H7 (cell line): ENCODE measurements at regions not wholly inside any gene's neighbourhood (a gene's known extent, or its start where the extent isn't known, plus 50 kb on each side); places are given as distances from the start of the nearest gene placed in this dataset.
"Not testable (repeated sequence)": the region's sequence is repeated elsewhere in the genome, so short reads cannot be mapped to it uniquely, and the experiment has no call there.

Experiments used
- DNase-seq: peaks from one replicate; pipeline ENCODE4 v3.0.0; 2012
- H3K27me3 ChIP-seq: 2 replicates; pipeline ENCODE4 v1.6.0; 2011; ENCODE audit warnings: mild to moderate bottlenecking, low read length; ENCODE audit not compliant: control insufficient read depth, insufficient read depth
- H3K36me3 ChIP-seq: replicated peaks from 2 replicates; pipeline ENCODE4 v1.5.1; 2011; ENCODE audit warnings: low read length; ENCODE audit not compliant: control insufficient read depth, insufficient read depth
- H3K4me3 ChIP-seq: 2 replicates; pipeline ENCODE4 v1.5.1; 2011; ENCODE audit warnings: low read depth, mild to moderate bottlenecking, control low read depth, low read length, moderate library complexity; ENCODE audit not compliant: insufficient read depth

DNA sequence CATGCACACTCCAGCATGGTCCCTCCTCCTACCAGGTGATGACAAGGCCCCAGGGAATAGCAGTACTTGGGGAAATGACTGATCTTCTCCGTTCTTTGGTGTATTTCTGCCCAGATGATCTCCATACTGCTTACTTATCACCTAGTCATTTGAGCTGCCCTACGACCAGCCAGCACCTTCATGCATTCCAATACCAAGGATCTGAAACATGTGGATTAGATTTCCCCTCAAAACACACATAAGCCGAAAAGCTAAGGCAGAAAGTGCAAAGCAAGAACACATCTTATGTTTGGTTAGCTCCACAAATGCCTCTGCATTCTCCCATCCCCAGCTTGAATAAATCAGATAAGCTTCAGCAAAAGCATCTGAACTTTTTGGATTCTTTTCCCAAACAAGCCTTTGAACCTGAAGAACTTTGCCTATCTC lies 64.8 kb upstream of the BCL6 start:
- Histone ChIP-seq H3K36me3 (no peaks in the 10 kb centered on the region), H3K27me3 (no peaks in the 10 kb centered on the region), H3K4me3 (no peak overlapping the region)
- DNase-seq = no peak

GRCh38 chr3:187811585-187812250 lies 66.5 kb upstream of the BCL6 start:
- DNase-seq = no peak
- Histone ChIP-seq H3K4me3 (no peak overlapping the region), H3K36me3 (no peaks in the 10 kb centered on the region), H3K27me3 (no peaks in the 10 kb centered on the region)

DNA sequence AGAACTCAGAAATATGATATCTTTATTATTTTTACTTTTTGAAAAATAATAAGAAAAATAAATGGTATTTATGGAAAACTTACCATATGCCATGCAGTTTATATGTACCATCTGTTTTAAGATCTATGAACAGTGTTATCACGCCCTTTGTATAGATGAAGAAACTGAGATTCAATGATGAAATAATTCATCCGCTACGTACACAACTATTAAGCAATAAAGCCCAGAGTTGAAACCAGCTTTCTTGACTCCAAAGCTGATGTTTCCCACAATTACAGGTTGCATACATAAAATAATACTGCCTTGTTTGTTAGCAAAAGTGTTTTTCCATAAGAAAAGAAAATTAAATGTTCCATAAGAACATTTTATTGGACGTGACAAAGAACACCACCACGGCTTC lies 67.2 kb upstream of the BCL6 start:
- Histone ChIP-seq H3K36me3 (no peaks in the 10 kb centered on the region), H3K27me3 (no peaks in the 10 kb centered on the region), H3K4me3 (no peak overlapping the region)
- no peak for DNase-seq

DNA sequence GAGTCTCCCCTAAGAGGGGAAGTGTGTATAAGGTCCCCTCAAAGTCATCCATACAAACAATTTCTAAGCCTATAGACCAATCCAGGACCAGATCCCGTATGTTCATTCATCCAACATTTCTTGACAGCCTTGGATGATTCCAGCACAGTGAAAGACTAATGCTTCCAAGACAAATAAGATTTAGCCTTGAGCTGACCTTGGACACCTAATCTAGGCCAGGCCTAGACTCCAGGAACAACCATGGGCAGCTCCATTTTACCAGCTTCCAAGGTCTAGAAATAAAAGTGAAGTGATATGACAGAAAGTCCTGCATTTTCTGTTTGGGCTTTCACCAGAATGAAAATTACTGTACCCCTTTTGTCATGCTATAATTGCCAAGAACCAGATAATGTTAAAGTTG lies 67.9 kb upstream of the BCL6 start:
- no peak for DNase-seq
- H3K4me3 ChIP-seq = no peak overlapping the region
- H3K27me3 ChIP-seq = no peaks in the 10 kb centered on the region
- H3K36me3 ChIP-seq = no peaks in the 10 kb centered on the region

- H3K27me3 ChIP-seq, H3K4me3 ChIP-seq, H3K36me3 ChIP-seq, DNase-seq: not testable (repeated sequence)
Measured at GRCh38 chr3:187817766-187818165, 72.5 kb upstream of the BCL6 start.

DNA sequence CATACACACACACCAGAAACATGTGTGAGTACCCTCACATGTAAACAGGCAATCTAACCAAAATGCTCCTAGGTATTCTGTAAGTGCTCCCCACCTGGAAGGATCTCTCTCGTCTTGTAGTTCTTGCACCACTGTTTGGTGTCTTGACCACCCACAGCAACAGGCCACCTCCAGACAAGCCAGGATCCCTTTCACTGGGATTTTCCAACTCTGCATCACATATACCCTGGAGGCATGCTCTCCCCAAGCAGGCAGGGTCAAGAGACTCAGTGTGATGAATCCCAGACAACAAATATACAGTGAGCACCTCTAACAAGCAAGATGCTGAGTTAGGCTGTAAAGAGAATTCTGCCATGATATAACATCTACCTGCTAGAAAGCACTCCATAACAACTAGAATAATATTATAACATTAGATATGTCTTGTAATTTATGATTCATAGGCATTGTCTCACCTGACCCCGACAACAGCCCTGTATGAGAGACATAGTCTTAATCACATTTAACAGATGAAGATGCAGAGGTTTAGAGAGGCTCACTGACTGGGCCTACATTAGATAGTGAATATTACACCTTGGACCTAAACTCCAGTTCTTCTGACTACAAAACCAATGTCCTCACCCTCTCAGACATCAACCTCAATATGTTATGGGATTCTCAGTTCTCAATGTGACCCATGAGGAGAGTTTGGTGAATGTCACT lies 76.5 kb upstream of the BCL6 start:
- no peak for DNase-seq
- Histone ChIP-seq H3K36me3 (no peaks in the 10 kb centered on the region), H3K27me3 (no peaks in the 10 kb centered on the region)

DNA sequence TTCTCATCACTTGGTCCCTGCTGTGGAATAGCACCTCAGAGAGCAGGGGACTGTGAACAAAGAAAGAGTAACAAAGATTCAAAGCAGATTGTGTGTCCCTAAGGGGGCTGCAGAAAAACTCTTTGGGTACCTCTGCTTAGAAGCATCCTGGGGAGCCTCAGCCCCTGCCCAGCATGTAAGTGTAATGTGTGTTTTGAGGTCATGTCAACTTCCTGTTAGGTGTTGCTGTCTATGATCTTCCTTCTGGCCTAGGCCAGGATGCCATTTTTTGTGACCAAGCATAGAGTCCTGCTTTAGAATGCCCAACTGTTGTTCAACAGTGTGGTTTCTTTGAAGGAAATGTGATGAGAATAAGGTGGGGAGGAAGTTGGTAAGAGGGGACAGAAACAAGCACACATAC lies 77.1 kb upstream of the BCL6 start:
- H3K4me3 ChIP-seq = no peak overlapping the region
- DNase-seq = no peak
- H3K27me3 ChIP-seq = no peaks in the 10 kb centered on the region
- no peaks in the 10 kb centered on the region for H3K36me3 ChIP-seq

More for the DNA sequence above, 76.5 kb upstream of the BCL6 start:
- H3K4me3 ChIP-seq = no peak overlapping the region

GRCh38 chr3:187823746-187824145 lies 78.5 kb upstream of the BCL6 start:
- Histone ChIP-seq H3K4me3 (no peak overlapping the region), H3K36me3 (no peaks in the 10 kb centered on the region), H3K27me3 (no peaks in the 10 kb centered on the region)
- no peak for DNase-seq

- no peak for DNase-seq
- no peaks in the 10 kb centered on the region for H3K27me3 ChIP-seq
- no peak overlapping the region for H3K4me3 ChIP-seq
- no peaks in the 10 kb centered on the region for H3K36me3 ChIP-seq
Measured at GRCh38 chr3:187827723-187828122, 82.5 kb upstream of the BCL6 start.

DNA sequence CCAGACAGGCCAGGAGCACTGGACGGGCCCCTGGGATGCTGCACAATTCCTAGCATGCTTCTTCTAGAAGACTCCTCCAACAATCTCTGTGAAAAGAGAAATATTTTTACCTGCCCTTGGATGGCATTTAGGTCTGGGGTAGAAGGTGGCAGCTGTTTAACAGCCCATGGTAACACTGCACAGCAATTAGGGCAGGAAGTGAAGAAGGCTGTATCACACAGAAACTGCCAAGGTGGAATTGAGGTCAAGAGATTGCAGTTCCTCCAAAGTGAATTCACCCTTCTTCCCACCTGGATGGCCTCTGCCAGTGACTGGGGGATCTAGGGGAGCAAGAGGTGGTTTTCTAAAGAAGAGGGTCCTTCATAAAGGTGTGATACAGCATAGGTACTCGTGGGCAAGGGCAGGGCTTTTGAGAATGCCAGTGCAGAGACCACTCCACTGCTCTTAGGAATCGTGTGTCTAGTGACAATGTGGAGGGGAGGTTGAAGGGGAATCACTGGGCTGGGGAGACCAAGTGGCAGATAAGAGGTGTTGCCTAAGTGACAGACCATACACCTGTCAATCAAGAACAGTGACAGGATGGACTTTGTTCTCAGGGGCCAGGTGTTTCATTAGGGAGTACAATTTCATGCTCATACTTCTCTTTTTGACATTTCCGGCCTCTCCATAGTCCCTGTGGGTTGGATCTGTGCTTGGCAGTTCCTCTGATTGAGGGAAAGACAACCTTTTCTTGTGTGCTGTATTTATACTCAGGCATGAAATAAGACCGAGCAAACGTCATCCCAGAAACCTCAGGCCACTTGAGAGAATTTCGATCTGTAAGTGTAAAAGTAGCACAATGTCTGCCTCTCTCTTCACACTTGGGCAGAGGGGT lies 83.5 kb upstream of the BCL6 start:
- no peaks in the 10 kb centered on the region for H3K27me3 ChIP-seq
- no peak for DNase-seq
- no peak overlapping the region for H3K4me3 ChIP-seq
- H3K36me3 ChIP-seq = no peaks in the 10 kb centered on the region

DNA sequence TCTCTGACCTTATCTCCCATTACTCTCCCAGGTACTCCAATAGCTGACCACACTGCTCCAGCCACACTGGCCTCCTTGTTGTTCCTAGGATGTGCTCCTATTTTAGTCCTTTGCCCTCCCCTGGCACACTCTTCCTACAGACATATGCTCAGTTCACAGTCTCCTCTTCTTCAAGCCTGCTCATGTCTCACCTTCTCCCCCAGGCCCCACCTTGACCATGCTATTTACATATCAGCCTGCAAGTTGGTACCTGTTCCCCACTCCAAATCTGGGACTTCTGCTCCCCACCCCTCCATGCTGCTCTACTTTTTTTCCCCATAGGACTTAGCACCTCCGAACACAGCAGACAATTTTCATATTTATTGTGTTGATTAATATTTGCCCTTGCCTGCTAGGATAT lies 84.9 kb upstream of the BCL6 start:
- Histone ChIP-seq H3K36me3 (no peaks in the 10 kb centered on the region), H3K4me3 (no peak overlapping the region), H3K27me3 (no peaks in the 10 kb centered on the region)
- DNase-seq = no peak

DNA sequence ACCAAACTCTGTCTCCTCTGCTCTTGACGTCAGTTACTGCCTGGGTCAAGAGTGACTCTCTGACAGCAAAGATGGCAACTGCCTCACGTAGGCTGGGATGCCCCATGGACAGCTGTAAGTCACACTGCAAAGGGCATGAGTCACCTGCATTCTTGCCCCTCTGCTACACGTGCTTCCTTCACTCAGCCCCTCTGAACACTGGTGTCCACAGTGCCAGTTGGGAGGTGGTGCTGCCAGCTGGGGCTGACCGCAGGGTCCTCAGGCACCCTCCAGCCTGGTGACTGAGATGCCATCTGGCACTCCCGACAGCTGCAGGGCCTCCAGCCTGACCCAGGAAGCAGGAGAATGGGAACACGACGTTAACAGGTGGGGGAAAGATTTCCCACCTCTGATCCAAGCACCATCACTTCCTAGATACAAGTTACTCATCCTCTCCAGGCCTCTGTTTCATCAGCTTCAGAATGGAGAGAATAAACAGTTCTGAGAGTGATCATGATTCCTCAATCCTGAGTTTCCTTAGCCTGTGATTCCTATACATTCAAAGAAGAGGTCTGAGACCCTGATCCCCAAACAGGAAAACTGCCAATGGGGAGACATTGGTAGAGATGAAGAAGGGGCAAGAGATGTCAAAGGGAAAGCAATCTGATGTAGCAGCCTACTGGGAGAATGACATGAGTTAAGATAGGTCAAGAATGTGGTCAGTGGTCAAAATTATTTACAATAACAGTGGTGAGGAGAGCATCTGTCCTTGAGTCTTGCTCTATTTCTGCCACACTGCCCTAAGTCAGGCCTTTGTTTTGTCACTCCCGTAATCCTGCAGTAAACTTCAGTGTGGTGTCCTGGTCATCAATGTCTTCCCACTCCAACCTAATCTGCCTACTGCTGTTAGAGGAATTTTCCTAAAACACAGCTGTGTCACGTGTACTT lies 86.1 kb upstream of the BCL6 start:
- no peak overlapping the region for H3K4me3 ChIP-seq
- no peaks in the 10 kb centered on the region for H3K27me3 ChIP-seq
- DNase-seq = no peak

DNA sequence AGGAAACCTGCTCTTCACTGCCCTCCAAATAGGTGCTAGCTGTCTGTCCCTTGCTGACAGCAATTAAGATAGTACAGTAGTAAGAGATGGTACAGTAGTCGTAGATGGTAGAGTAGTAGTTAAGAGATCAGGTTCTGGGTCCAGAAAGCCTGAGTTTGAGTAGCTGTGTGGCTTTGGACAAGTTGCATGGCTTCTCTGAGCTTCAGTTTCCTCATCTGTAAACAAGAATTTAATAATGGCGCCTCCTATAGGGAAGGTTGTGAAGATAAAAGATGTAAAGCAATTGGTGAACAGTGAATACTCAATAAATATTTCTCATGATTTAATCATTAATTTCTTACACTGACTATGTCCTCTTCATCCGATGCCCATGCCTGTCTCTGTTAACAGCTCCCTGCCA lies 86.9 kb upstream of the BCL6 start:
- Histone ChIP-seq H3K27me3 (no peaks in the 10 kb centered on the region), H3K36me3 (no peaks in the 10 kb centered on the region), H3K4me3 (no peak overlapping the region)
- DNase-seq = no peak

More for the DNA sequence above, 86.1 kb upstream of the BCL6 start:
- no peaks in the 10 kb centered on the region for H3K36me3 ChIP-seq

- Histone ChIP-seq H3K27me3 (no peaks in the 10 kb centered on the region), H3K36me3 (no peaks in the 10 kb centered on the region), H3K4me3 (no peak overlapping the region)
- no peak for DNase-seq
Measured at GRCh38 chr3:187833375-187833774, 88.1 kb upstream of the BCL6 start.
